HFFc6 (cell line): ENCODE measurements at regions not wholly inside any gene's neighbourhood (a gene's known extent, or its start where the extent isn't known, plus 50 kb on each side); places are given as distances from the start of the nearest gene placed in this dataset.

Source experiments
- DNase-seq: peaks from one replicate; pipeline ENCODE4 v3.0.0-alpha.2; 2018
- H3K27ac Mint-ChIP-seq: 2 replicates; pipeline ENCODE4 v1.8.0; 2020; ENCODE audit warnings: mild to moderate bottlenecking, mixed read lengths
- H3K27me3 Mint-ChIP-seq: 2 replicates; pipeline ENCODE4 v1.8.0; 2021; ENCODE audit warnings: mild to moderate bottlenecking, moderate library complexity, mixed read lengths; ENCODE audit not compliant: insufficient read depth
- H3K36me3 Mint-ChIP-seq: 2 replicates; pipeline ENCODE4 v1.8.0; 2021; ENCODE audit warnings: low read depth, mixed read lengths
- H3K4me1 Mint-ChIP-seq: 2 replicates; pipeline ENCODE4 v1.8.0; 2020; ENCODE audit warnings: low read depth, mixed read lengths
- H3K4me3 Mint-ChIP-seq: 2 replicates; pipeline ENCODE4 v1.8.0; 2020; ENCODE audit warnings: mild to moderate bottlenecking, moderate library complexity, mixed read lengths
- H3K9me3 Mint-ChIP-seq: 2 replicates; pipeline ENCODE4 v1.8.0; 2020; ENCODE audit warnings: mild to moderate bottlenecking, mixed read lengths
- CTCF ChIP-seq: fragments of 200-600 bp; sonication (generic); IDR thresholded peaks from 2 replicates; pipeline ENCODE4 v1.5.0; 2021; ENCODE audit warnings: antibody characterized with exemption, mild to moderate bottlenecking

GRCh38 chr22:34886812-34887211 is 179.1 kb upstream of the ISX start:
- Mint-ChIP-seq H3K4me1 (no peaks in the 10 kb centered on the region), H3K4me3 (no peak overlapping the region), H3K27me3 (no peaks in the 10 kb centered on the region; the same call in 1 of the 2 replicates), H3K27ac (no peak overlapping the region), H3K9me3 (peaks cover 90% of the 10 kb centered on the region), H3K36me3 (peaks cover 17% of the 10 kb centered on the region)
- TF ChIP-seq CTCF = no peak
- no peak for DNase-seq

- H3K9me3 Mint-ChIP-seq = peaks cover 59% of the 10 kb centered on the region
- no peak overlapping the region for H3K27ac Mint-ChIP-seq
- DNase-seq = no peak
- TF ChIP-seq CTCF = no peak
- no peak overlapping the region for H3K4me3 Mint-ChIP-seq
- H3K27me3 Mint-ChIP-seq = no peaks in the 10 kb centered on the region; the same call in none of the 2 replicates
- no peaks in the 10 kb centered on the region for H3K36me3 Mint-ChIP-seq
- H3K4me1 Mint-ChIP-seq = no peaks in the 10 kb centered on the region
Observed at GRCh38 chr22:34897126-34897525, 168.8 kb upstream of the ISX start.

GRCh38 chr22:34902335-34902734 is 163.6 kb upstream of the ISX start:
- Mint-ChIP-seq H3K27me3 (no peaks in the 10 kb centered on the region; the same call in none of the 2 replicates), H3K4me1 (no peaks in the 10 kb centered on the region), H3K27ac (no peak overlapping the region), H3K36me3 (0 out of 2 replicates have a peak, but pooled peaks cover 2% of the 10 kb centered on the region), H3K4me3 (no peak overlapping the region), H3K9me3 (peaks cover 55% of the 10 kb centered on the region)
- no peak for DNase-seq
- no peak for TF ChIP-seq CTCF

- Mint-ChIP-seq H3K27ac (no peak overlapping the region), H3K27me3 (no peaks in the 10 kb centered on the region; the same call in none of the 2 replicates), H3K4me3 (no peak overlapping the region), H3K4me1 (no peaks in the 10 kb centered on the region), H3K36me3 (peaks cover 6% of the 10 kb centered on the region; the same call in 1 of the 2 replicates), H3K9me3 (peaks cover 63% of the 10 kb centered on the region)
- no peak for DNase-seq
- no peak for TF ChIP-seq CTCF
Observed at GRCh38 chr22:34903416-34903815, 162.5 kb upstream of the ISX start.

- no peak for DNase-seq
- no peaks in the 10 kb centered on the region; the same call in 1 of the 2 replicates for H3K27me3 Mint-ChIP-seq
- H3K4me3 Mint-ChIP-seq = no peak overlapping the region
- peaks cover 60% of the 10 kb centered on the region for H3K9me3 Mint-ChIP-seq
- H3K27ac Mint-ChIP-seq = no peak overlapping the region
- H3K36me3 Mint-ChIP-seq = peaks cover 6% of the 10 kb centered on the region; the same call in 1 of the 2 replicates
- no peaks in the 10 kb centered on the region for H3K4me1 Mint-ChIP-seq
- no peak for TF ChIP-seq CTCF
Observed at GRCh38 chr22:34904486-34904885, 161.5 kb upstream of the ISX start.

GRCh38 chr22:34913826-34914225 is 152.1 kb upstream of the ISX start:
- TF ChIP-seq CTCF = no peak
- DNase-seq = no peak
- no peaks in the 10 kb centered on the region; the same call in 1 of the 2 replicates for H3K27me3 Mint-ChIP-seq
- H3K9me3 Mint-ChIP-seq = peaks cover 80% of the 10 kb centered on the region
- H3K4me3 Mint-ChIP-seq = no peak overlapping the region
- H3K27ac Mint-ChIP-seq = no peak overlapping the region
- no peaks in the 10 kb centered on the region for H3K4me1 Mint-ChIP-seq
- H3K36me3 Mint-ChIP-seq = peaks cover 7% of the 10 kb centered on the region
